ENCODE measurements at regions not wholly inside any gene's neighbourhood (a gene's known extent, or its start where the extent isn't known, plus 50 kb on each side); places are given as distances from the start of the nearest gene placed in this dataset.

GRCh38 chr15:38954090-38954489 lies 389.5 kb upstream of the RASGRP1 start:
- Histone ChIP-seq H3K4me1 (no peaks in the 10 kb centered on the region), H3K27me3 (no peaks in the 10 kb centered on the region), H3K36me3 (no peaks in the 10 kb centered on the region), H3K9me3 (no peaks in the 10 kb centered on the region), H3K4me3 (no peak overlapping the region), H3K27ac (no peak overlapping the region)
- 81 to 84% methylated on average over 3 of the region's 3 CpGs for WGBS, 2 donors
- intact Hi-C loops (cut with DNase I): no loop called here
- no peak for TF ChIP-seq CTCF (IDR thresholded peaks at IDR 0.05)
- ATAC-seq (no peak), DNase-seq (no peak)

GRCh38 chr15:38961456-38961855 lies 396.8 kb upstream of the RASGRP1 start:
- Histone ChIP-seq H3K27me3 (no peaks in the 10 kb centered on the region), H3K36me3 (no peaks in the 10 kb centered on the region), H3K27ac (no peak overlapping the region), H3K4me1 (peaks cover 0 to 7% (median 0%) of the 10 kb centered on the region in 9 donors), H3K4me3 (no peak overlapping the region), H3K9me3 (no peaks in the 10 kb centered on the region)
- 53% methylated on average over 2 of the region's 2 CpGs for WGBS, 2 donors
- no peak for ATAC-seq
- no peak for DNase-seq
- no peak for TF ChIP-seq CTCF (IDR thresholded peaks at IDR 0.05)
- intact Hi-C loops (cut with DNase I): no loop called here

GRCh38 chr15:38961931-38962330 lies 397.3 kb upstream of the RASGRP1 start:
- H3K4me1 ChIP-seq: peaks cover 0 to 7% (median 0%) of the 10 kb centered on the region in 9 donors
- 63 to 84% methylated on average over 2 of the region's 2 CpGs for WGBS, 2 donors
- intact Hi-C loops (cut with DNase I): no loop called here
- H3K4me3 ChIP-seq: no peak overlapping the region
- no peaks in the 10 kb centered on the region for H3K36me3 ChIP-seq
- H3K27ac ChIP-seq: no peak overlapping the region
- no peaks in the 10 kb centered on the region for H3K9me3 ChIP-seq
- ATAC-seq: no peak
- TF ChIP-seq CTCF (IDR thresholded peaks at IDR 0.05): no peak
- no peak for DNase-seq
- H3K27me3 ChIP-seq: no peaks in the 10 kb centered on the region

- intact Hi-C loops (cut with DNase I): no loop called here
- DNase-seq (no peak), ATAC-seq (no peak)
- Histone ChIP-seq H3K27ac (no peak overlapping the region), H3K36me3 (no peaks in the 10 kb centered on the region), H3K9me3 (peaks cover 0 to 5% (median 0%) of the 10 kb centered on the region in 11 donors), H3K4me1 (no peaks in the 10 kb centered on the region), H3K27me3 (no peaks in the 10 kb centered on the region), H3K4me3 (no peak overlapping the region)
- no peak for TF ChIP-seq CTCF (IDR thresholded peaks at IDR 0.05)
- WGBS, 2 donors: 83 to 90% methylated on average over 4 of the region's 4 CpGs
Measured at GRCh38 chr15:38972831-38973230, 408.2 kb upstream of the RASGRP1 start.

All from heart right ventricle (tissue), 16 donors.